ENCODE measurements at regions not wholly inside any gene's neighbourhood (a gene's known extent, or its start where the extent isn't known, plus 50 kb on each side); places are given as distances from the start of the nearest gene placed in this dataset.

DNA sequence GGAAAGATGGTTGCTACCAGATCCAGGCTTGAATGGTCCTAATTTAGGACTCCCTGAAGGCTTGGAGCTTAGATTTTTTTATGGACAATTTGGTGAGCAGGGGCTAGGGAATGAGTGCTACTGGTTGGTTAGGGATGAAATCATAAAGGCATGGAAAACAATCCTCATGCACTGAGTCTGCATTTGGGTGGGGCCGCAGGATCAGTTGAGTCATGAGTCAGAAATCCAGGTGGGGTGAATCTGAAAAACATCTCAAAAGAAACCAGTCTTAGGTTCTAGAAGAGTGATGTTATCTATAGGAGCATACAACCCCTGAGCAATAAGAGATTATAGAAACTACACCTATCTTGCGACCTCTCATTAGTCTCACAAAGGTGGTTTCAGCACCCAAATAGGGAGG lies 300.0 kb downstream of the KIF4B start:
- TF ChIP-seq POLR2A (IDR thresholded peaks at IDR 0.05) = no peak
- TF ChIP-seq, protein P1, sequence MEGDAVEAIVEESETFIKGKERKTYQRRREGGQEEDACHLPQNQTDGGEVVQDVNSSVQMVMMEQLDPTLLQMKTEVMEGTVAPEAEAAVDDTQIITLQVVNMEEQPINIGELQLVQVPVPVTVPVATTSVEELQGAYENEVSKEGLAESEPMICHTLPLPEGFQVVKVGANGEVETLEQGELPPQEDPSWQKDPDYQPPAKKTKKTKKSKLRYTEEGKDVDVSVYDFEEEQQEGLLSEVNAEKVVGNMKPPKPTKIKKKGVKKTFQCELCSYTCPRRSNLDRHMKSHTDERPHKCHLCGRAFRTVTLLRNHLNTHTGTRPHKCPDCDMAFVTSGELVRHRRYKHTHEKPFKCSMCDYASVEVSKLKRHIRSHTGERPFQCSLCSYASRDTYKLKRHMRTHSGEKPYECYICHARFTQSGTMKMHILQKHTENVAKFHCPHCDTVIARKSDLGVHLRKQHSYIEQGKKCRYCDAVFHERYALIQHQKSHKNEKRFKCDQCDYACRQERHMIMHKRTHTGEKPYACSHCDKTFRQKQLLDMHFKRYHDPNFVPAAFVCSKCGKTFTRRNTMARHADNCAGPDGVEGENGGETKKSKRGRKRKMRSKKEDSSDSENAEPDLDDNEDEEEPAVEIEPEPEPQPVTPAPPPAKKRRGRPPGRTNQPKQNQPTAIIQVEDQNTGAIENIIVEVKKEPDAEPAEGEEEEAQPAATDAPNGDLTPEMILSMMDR (IDR thresholded peaks at IDR 0.05 in 8 of 11, conservative IDR thresholded peaks at IDR 0.05 in 3 of 11) = no peak

Measured in spleen (tissue), 7 donors.